Fibroblast of villous mesenchyme (primary cell): ENCODE measurements at regions not wholly inside any gene's neighbourhood (a gene's known extent, or its start where the extent isn't known, plus 50 kb on each side); places are given as distances from the start of the nearest gene placed in this dataset.

Experiments
- DNase-seq: peaks from one replicate; pipeline ENCODE4 v3.0.0-alpha.2; 2010; ENCODE audit warnings: low read depth
- H3K4me3 ChIP-seq: 2 replicates; pipeline ENCODE4 v1.5.1; 2011; ENCODE audit warnings: low read depth, mild to moderate bottlenecking, low read length
- TF ChIP-seq, protein P1 (sequence below): IDR thresholded peaks from 2 replicates; pipeline ENCODE4 v1.5.1; 2012; ENCODE audit warnings: low read depth, mild to moderate bottlenecking, low read length; ENCODE audit not compliant: insufficient read depth

DNA sequence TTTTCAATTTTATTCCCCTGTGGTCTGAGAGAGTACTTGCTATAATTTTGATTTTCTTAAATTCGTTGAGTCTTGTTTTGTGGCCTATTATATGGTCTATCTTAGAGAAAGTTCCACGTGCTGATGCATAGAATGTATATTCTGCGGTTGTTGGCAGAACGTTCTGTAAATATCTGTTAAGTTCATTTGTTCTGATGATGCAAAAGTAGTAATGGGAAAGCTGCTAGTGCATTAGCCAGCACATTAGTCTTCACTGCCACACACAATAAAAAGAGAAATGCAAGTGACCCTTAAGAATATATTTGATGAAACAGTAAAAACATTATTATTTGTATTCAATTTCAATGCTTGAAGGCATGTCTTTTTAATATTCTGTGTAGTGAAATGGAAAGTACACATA is 84.8 kb downstream of the GTPBP8 start:
- H3K4me3 ChIP-seq, result no peak overlapping the region
- no peak for DNase-seq
- TF ChIP-seq, protein P1, sequence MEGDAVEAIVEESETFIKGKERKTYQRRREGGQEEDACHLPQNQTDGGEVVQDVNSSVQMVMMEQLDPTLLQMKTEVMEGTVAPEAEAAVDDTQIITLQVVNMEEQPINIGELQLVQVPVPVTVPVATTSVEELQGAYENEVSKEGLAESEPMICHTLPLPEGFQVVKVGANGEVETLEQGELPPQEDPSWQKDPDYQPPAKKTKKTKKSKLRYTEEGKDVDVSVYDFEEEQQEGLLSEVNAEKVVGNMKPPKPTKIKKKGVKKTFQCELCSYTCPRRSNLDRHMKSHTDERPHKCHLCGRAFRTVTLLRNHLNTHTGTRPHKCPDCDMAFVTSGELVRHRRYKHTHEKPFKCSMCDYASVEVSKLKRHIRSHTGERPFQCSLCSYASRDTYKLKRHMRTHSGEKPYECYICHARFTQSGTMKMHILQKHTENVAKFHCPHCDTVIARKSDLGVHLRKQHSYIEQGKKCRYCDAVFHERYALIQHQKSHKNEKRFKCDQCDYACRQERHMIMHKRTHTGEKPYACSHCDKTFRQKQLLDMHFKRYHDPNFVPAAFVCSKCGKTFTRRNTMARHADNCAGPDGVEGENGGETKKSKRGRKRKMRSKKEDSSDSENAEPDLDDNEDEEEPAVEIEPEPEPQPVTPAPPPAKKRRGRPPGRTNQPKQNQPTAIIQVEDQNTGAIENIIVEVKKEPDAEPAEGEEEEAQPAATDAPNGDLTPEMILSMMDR, result no peak

DNA sequence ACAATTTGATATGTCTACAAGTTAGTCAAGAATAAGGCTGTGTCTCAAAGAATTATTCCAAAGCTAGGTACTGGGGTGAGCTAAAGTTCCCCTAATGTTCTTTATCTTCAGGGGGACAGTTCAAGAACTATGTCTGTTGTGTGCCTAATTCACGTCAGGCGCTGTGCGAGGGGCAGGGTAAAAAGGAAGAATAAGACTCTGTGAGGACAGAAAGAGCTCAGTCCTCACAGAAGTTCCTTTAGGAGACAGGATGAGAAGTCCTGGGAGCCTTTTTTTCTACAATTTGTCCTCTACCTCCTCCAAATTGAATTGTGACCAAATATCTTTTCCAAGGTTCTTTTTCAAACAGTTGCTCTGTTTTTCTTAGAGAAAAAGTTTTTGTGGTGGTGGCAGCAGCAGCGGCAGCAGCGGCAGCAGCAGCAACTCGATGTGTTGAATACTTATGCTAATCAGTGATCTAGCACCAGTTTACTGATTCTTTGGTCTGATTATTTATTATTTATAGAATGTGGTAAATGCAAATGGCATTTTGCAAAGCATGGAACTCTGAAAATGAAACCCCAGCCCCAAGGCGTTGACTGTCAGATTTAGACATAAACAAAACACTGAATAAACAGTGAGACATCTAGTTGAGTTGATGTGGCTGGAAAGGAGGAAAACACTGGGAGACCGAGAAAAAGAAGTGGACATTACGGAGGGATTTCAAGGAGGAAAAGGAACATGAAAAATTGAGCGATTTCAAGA is 88.6 kb downstream of the GTPBP8 start:
- DNase-seq, result peak; percentile 52
- TF ChIP-seq, protein P1, result no peak
- H3K4me3 ChIP-seq, result peak overlapping the region; percentile 19

DNA sequence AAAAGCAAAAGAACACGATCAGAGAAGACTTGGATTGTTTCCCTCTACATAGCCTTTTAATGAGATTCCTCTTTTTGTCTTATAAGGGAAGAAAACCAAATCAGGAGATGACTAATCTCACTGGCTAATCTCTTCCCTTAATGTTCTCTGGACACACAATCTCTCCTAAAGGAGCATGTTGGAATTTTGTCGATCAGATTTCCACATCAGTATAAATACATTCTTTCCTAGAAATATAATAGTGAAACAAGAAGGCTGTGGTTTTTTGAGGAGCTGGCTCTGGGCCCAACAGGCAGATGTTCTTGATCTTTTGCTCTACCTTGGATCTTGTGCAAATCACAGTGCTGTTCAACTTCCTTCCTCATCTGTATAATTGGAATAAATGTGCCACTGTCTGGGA is 94.0 kb downstream of the GTPBP8 start:
- H3K4me3 ChIP-seq, result no peak overlapping the region
- TF ChIP-seq, protein P1, result no peak
- DNase-seq, result peak; percentile 77

DNA sequence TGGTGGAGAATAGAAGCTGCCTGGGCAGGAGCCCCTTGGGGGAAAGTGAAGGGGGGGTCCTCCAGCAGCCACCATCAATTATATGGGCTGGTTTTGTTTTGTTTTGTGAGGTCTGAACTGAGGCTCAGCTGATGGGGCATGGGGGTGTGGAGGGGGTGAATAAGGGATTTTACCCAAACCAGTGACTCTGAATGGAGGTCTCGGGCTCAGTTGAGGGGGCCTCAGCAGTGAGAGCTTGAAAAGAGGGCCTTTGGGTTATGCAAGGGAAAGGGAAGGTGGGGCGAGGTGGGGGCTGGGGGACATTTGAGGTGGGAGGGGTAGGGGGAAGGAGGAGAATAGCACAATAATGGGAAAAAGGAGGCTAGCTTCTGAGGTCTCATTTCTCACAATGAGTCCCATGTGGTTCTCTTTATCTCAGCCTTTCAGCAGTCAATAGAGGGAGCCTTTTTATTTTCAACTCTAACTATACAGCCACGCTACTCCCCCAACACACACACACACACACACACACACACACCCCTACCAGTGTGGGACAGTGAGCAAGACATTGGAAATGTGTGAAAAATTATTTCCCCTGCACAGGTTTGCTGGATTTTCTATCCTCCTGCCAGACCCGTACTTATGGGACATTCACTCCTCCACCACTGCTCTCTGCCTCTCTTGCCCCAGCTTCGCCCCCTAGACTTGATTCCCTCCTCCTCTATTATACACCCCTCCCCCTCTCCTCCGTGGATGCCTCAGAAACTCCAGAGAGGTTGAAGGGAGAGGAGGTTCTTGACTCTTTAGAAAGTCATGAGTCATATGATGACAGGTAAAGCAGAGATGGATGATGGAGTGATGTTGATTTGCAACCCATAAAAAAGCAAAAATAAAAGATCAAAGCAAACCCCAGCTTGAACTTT is 96.0 kb downstream of the GTPBP8 start:
- TF ChIP-seq, protein P1, result no peak
- no peak for DNase-seq
- H3K4me3 ChIP-seq, result no peak overlapping the region

DNA sequence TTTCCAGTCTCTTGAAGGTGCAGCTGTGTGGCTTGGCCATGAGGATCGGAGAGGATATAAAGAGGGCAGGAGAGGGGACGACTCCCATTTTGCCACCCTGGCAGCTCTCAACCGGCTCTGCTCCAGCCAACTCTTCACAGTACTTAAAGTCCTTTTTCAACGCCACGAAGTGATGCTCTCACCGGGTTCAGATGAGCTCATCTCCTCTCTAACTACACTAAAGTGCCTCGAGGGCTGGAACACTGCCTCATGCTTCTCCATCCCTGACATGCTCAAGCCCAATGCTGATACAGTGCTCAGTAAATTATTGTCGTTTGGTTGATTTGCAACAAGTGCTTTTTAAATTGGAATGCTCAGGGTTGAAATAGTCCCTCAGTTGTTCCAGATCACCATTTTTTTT is 97.8 kb downstream of the GTPBP8 start:
- no peak overlapping the region for H3K4me3 ChIP-seq
- TF ChIP-seq, protein P1, result no peak
- no peak for DNase-seq

DNA sequence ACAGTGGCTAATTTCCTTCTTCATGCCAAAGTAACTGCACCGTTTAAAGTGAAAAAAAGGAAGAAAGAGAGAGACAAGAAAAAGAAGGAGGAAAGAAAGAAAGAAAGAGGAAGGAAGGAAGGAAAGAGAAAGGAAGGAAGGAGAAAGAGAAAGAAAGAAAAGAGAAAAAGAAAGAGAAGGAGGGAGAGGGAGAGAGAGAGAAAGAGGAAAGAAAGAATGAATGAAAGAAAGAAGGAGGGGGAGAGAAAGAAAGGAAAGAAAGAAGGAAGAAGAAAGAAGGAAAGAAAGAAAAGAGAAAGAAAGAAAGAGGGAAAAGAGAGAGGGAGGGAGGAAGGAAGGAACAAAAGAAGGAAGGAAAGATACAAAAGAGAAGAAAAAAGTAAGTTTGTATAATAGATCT is 100.6 kb downstream of the GTPBP8 start:
- no peak for DNase-seq

More for the DNA sequence above, 100.6 kb downstream of the GTPBP8 start:
- TF ChIP-seq, protein P1, result no peak
- no peak overlapping the region for H3K4me3 ChIP-seq
